Endothelial cell of hepatic sinusoid (primary cell): ENCODE measurements at regions not wholly inside any gene's neighbourhood (a gene's known extent, or its start where the extent isn't known, plus 50 kb on each side); places are given as distances from the start of the nearest gene placed in this dataset.

Experiments used
- in situ Hi-C: cut with HindIII; loops from 2 replicates; pipeline ENCODE4 v1.10.0; 2017; ENCODE audit warnings: low sequenced_read_pairs

DNA sequence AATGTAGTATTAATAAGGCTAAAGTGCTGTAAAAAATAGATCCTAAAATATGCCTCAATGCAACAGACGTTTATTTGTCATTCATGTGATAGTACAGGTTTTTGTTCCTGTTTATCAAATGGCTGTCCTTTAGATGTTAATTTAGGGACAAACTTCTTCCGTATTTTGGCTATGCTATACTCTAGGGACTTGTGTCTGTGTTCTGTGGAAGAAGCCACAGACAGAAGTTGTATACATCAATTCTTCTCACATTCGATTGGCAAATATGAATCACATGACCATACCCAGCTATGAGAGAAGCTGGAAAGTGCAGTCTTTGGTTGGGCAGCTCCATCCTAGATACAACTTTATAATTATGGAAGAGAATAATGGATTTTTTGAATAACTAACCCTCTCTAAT, 232.7 kb upstream of the SNX7 start:
- in situ Hi-C loops: no loop called here

DNA sequence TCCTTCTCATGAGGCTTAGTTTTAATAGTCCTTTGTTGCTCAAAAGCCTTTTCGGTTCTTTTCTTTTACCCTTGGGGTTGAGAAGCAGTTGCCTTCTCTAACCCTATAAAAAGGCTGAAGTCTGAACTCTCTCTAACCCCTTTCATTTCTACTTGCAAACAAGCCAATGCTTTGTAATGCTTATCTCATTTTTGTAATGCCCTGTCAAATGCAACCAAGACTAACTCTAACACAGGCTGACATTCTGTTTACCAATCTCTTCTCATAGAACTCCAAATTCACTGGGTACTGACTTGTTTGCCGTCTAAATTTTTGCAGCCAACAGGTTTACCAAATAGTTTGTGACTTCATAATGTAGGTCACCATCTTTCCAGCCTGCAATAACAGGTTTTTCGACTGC, 233.9 kb upstream of the SNX7 start:
- in situ Hi-C loops: no loop called here

DNA sequence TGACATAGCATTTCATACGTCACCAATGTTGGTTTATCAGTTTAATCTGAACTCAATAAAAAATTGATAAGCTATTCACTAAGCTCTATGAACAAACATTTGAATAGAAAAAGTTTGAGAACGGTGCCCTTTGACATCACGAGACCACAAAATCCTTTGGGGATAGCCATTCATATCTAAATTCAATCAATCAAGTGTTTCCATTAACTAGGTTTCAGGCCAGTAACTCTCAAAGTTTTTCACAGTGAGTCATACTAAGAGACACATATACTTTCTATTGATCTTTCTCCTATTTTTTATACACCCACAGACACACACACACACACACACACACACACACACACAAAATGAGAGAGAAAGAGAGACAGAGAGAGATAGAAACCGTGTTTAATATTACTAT, 235.4 kb upstream of the SNX7 start:
- in situ Hi-C loops: no loop called here

DNA sequence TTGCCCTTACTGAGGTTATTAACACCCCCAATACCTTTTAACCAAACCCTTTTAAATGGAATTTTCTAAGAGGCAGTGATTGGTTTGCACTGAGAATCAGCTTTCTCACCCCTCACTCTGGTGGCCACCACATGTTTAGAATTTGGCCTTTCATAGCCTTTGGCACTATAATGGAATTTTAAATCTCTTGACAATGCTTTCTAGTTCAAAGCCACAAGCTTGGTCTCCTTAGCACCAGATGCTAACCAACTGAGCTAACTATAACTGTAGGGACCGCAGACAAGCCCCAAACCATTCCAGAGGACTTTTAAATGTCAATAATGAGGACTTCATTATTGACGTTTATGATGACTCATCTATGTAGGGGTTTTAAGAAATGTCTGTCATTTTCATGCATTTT, 238.7 kb upstream of the SNX7 start:
- in situ Hi-C loops: no loop called here

DNA sequence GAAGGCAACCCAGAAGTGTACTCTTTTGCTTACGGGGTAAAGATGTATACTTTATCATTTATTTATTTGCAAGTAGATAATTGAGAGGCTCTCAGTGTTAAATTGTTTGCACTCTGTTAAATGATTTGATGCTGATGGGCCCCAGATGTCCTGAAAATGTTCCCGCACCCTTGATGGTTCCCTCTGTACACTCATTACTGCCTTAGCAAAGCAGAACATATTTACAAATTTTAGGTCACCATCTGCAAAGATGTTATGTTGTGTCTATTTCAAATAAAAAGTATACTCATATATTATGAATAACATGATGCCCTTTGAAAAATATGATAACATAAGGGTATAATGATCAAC, 240.5 kb upstream of the SNX7 start:
- in situ Hi-C loops: no loop called here

DNA sequence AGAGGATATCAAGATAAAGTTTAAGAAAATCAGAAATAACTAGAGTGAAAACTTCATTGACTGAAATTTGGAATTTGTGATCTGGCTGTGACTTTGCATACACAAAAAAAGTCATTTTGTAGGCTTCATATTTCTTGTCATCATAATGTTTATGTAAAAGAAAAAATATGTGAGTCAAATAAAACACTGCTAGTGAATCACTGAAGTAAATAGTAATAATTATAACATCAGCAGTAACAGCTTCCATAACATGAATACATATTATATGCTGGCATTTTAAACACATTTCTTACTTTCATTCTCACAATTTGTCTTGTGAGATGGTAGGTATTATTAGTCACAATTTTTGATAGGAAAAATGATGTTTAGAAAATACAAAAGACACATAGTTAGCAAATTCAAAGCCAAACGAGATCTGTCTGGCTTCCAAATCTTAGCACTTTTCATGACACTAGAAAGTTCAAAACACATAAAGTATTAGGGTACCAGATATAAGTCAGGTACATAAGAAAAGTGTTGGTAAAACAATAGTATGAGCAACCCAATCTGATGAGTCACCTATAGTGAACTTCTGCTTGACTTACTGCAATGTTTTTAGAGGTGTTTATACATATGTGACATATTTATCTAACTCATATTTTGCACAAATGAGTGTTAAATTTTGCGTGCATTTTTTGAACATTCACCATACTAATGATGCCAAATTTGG, 241.0 kb upstream of the SNX7 start:
- in situ Hi-C loops: no loop called here

DNA sequence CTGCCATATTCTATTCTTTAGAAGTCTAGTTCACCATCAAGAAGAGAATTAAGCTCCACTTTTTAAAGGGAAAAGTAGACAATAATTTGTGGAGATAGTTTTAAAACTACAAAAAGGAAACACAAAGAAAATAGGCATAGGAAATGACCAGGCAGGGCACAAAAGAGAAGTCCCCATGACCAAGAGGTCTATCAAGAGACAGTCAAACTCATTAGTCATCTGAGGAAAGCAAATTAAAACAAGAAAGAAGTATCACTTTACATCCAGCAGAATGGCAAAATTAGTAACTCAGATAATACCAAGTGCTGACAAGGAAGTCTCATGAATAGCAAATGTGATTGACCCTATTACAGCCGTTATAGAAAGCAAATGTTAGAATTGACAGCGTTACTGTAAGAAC, 243.7 kb upstream of the SNX7 start:
- in situ Hi-C loops: no loop called here

DNA sequence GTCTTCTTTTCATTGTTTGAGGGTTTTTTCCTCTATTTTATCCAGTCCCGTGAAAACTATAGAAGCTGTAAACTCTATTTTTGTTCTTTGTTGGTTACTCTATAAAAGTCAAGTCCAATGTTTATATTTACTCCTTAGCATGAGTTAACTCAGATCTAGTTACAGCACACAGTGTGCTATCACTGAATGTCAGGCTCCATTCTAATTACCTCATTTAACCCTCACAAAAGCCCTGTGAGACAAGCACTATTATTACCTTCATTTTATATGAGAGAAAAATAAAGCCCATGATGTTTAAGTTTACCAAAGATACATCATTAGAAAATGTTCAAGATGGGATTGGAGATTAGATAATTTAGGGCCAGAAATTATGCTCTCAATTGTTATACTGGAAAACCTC, 251.4 kb upstream of the SNX7 start:
- in situ Hi-C loops: no loop called here

DNA sequence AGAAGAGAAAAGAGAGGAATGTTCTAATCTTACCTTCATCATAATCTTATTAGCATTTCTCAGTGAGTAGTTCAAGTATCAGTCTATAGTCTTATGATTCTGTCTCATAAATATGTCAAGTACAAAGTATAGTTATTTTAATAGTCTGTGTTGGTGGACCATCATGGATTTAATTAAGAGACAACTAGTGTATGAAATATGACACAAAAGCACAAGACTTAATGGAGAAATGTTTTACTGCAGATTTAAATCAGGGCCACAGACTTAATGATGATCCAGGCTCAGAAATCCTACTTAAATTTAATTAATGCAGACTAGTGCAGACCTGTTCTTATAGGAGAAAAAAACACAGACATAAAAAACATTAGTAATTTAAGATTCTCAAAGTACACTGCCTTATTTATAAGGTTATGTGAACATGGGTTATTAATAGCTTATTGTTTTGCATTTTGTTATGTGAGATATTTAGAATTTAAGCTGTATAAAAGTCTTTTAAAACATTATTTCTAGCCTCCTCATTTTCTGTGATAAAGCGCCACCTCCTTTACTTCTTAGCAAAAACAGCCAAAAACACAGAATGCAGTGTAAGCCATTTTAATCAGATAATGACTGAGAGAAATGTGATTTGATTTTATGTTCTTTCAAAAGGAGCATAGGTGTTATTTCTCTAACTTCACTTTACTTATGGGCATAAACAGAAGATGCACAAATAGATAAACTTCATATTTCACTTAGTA, 255.0 kb upstream of the SNX7 start:
- in situ Hi-C loops: no loop called here

DNA sequence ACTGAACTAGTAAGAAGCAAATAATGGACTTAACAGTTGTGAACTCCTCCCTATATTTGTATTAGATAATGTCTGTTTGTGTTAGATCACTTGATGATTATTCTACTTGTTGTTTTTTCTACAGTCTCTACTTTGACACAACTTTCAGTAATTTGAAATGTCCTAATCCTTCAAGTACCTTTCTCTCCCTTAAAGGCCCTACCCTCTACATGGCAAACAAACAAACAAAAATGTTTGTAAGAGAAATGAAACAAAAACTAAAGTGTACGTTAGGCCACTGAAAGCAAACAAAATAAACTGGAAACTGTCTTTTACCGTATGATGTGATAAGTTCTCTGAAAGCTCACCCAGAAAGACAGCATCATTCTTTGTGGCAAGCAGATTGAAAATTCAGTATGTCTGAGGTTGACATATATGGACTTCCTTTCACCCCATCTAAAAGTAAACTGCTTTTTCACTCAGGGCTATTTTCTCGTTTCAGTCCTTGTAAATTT, 255.9 kb upstream of the SNX7 start:
- in situ Hi-C loops: no loop called here

DNA sequence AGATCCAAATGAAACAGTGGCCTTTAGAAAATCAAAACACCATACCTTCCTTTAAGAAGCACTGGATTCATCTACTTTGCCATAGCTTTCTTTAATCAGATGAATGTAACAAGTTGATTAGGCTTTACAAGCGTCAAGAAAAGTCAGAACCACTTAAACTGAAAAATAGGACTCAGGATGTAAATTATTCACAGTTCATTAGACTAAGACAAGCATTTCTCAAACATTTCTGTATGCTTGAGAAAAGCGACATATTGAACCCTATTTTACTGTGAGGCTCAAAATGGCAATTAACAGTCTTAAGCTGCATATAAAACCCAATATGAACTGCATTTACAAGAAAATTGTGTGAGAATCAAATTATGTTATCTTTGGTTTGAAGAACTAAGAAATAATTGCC, 256.7 kb upstream of the SNX7 start:
- in situ Hi-C loops: no loop called here

DNA sequence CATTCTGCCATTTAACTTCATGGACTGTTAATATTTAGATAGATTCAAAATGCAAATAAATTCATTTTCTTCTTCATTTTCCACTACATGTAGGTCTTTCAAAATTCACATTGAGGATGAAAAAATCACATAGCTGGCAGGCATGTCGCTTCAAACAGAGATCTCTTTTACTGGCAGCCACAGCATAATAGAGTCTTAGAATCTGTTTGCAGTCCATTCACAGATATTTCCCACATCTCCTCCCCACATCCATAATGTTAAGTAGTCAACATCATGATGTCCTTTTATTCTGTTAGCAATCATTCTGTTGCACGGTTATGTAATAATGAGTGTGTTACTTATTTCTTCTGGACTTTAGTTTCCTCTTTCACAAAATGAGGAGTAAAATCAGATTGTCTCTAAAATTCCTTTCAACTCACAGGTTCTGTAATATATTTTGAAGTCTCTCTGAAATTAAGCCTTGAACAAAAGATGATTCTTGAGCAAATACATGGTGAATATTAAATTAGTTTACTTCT, 257.5 kb upstream of the SNX7 start:
- in situ Hi-C loops: no loop called here

DNA sequence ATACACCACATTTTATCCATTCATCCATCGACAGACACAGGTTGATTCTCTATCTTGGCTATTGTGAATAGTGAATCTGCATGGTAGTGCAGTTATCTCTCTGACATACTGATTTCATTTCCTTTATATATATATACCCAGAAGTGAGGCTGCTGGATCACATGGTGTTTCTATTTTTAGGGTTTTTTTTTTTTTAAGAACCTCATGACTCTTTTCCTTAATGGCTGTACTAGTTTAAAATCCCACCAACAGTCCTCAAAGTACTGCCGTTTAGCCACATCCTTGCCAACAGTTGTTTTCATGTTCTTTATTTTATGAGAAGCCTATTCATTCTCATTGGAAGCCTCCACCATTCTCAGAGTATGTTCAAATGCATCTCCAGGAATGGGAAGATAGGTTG, 258.7 kb upstream of the SNX7 start:
- in situ Hi-C loops: no loop called here

DNA sequence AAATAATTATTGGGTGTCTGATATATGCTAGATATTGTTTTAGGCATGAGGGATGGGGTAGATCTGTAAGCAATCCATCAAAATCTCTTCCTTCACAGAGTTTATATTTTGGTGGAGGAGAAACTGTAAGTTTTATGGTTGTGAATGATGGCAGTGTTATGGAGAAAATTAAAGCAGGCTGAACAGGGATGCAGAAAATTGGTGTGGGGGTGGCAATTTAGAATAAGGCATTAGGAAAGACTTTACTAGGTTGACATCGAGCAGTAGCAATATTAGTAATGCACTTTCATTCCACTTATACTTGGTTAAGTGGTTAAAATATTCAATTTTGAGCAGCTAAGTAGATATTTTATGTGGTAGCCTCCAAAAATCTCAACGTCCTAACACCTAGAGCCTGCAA, 261.1 kb upstream of the SNX7 start:
- in situ Hi-C loops: no loop called here

DNA sequence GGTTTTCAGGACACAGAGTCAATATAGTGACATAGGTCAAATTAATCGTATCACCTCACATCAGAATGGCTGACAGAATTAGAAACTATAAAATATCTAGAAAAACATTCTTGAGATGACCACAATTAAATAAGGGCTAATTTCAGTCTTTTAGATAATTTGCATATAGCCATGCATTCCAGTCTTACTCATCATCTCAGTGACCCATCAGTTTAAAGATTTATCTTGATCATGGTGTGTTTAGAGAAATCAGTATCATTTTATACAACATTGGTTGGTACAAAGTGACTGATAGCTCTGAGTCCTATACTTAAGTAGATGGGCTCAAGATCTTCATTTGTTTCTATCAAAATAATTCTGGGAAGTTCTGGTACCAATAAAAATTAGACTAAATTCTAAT, 262.3 kb upstream of the SNX7 start:
- in situ Hi-C loops: no loop called here

DNA sequence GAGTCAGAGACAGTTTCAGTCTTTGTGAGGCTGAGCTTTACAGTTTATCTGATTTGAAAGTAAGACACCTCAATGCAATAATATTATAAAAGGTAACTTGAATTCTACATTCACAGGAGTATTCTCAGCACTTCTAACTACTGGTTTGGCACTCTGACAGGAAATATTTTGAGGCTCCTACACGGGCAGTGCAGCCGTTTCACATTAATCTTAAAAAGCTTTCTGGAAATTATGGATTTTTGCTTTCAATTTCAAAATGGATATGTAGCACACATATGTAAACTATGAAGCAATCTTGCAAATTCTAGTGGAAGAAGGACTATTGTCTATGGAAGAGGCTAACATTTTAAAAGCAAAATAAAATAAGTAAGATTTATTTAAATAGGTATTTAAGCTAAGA, 262.9 kb upstream of the SNX7 start:
- in situ Hi-C loops: no loop called here

DNA sequence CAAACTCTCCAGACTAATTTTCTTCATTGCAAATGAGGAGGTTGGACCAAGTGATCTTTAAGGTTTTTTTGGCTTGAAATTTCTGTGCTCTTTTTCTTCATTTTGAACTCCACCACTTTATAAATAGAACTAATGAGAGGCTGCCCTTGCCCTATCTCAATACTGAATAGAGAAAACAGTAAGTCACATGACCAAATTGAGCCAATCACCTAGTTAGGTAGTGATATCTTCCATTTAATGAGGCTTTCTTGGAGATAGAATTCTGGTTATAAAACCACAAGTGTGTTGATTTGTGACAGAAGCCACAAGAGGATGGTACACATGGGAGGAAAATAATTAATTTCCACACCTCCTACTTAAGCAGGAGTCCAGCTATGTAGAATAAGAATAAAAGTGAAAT, 263.4 kb upstream of the SNX7 start:
- in situ Hi-C loops: no loop called here

DNA sequence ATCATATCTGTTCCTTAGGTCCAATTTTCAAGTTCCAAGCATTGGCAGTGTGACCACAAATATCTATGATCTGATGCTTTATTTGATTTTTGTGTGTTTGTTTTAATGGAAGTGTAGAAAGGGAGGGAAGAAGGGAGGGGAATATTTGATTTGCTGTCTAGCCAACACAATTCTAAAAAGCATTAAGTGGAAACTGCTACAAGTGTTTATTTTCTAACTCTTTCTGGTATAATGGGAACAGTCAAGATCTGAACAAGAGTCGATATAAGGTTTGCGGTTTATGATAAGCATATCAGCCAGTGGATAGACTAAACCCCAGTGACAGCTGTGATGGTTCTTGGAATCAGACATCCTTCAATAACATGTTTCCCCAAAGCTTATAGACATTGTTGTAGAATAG, 267.8 kb upstream of the SNX7 start:
- in situ Hi-C loops: no loop called here

DNA sequence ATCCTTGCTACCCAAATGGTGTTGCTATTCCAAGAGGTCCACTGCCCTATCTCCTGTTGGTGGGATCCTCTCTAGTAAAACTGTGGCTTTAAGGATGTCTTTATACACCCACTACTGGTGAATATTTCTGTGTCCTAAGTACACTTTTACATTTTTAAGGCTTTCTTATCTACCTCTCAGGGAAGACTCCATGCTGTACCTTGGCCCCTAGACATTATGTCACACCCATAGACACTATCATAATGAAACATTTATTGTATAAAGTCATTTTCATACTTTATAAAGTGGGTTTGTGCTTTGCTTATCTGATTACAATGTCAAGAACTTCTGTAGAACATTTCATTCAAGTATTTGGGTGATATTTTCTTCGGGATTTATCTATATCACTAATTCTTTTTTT, 270.3 kb upstream of the SNX7 start:
- in situ Hi-C loops: no loop called here

DNA sequence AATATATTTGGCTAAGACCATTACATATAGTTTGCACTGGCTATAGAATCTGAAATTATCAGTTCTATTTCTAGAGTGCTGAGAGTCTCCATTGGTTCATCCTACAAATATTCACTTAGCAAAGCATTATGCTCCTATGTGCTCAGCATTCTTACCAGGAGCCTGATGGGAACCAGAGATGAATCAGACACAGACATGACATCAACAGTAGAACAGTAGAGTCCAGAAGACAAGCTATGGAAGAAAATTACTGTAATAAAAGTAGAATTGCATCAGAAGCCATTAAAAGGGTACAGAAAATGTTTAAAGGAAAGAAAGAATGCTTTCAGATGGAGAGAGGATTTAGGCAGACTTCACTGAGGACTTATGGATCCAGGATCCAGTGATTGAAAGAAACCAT, 271.7 kb upstream of the SNX7 start:
- in situ Hi-C loops: no loop called here

DNA sequence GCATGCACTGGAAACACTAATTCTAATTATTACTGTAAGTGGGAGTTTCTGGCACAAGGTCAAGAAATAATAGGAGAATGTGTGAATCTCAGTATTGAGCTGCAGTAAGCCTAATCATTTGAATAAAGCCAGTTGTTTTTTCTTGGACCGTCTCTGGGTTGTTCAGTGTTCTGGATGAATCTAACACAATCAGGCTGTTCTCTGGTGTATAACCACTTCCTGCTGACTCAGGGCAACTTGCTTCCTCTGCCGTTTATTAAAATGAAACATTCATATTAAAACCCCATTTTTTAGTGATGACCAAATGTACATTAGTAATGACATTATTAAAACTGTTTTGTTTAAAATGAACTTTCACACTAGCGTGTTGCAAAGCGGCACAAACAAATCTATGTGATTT, 273.1 kb upstream of the SNX7 start:
- in situ Hi-C loops: no loop called here

DNA sequence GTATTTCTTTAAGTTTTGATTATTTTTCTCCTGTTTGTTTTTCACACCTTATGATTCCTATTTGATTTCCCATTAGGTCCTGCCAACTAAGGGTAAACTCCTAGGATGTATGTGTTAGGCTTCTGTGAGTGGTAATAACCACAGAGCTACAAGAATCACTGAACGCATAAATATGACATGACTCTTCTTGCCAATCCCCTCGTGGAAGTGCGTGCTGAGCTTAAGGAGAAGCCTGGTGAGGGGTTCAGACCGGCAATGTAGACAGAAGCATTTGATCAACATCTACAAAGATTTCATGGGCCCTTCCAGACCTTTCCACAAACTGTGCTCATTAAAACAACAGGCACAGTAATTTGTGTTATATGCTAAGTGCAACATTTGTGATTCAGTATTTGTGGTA, 273.8 kb upstream of the SNX7 start:
- in situ Hi-C loops: no loop called here
